ENCODE measurements at regions not wholly inside any gene's neighbourhood (a gene's known extent, or its start where the extent isn't known, plus 50 kb on each side); places are given as distances from the start of the nearest gene placed in this dataset.

DNA sequence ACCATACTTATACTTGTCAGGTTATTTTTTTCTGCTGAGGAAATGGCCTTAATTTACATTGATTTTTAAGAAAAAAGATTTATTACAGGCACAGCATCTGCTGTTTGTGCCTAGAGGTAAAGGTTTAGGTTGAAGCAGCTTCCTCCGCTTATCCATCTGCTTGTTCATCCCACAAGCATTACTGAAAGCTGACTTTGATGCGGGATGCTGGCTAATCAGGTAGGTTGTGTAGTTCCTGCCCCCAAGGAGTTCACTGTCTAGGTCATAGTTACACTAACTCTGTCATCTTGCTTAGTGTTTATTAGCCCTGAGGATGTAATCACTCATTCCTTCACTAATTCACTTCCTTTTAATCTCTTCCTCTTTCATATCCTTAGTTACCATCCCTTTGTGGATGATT lies 377.7 kb upstream of the KAZN start:
- H3K36me3 Mint-ChIP-seq (ENCODE audit: unreplicated experiment): peaks cover 5% of the 10 kb centered on the region
- no peak for DNase-seq
- H3K9me3 Mint-ChIP-seq (ENCODE audit: unreplicated experiment): peaks cover 4% of the 10 kb centered on the region
- no peak overlapping the region for H3K27ac Mint-ChIP-seq (ENCODE audit: unreplicated experiment)
- no peaks in the 10 kb centered on the region for H3K4me1 Mint-ChIP-seq (ENCODE audit: low read depth, unreplicated experiment)
- TF ChIP-seq, protein P1, sequence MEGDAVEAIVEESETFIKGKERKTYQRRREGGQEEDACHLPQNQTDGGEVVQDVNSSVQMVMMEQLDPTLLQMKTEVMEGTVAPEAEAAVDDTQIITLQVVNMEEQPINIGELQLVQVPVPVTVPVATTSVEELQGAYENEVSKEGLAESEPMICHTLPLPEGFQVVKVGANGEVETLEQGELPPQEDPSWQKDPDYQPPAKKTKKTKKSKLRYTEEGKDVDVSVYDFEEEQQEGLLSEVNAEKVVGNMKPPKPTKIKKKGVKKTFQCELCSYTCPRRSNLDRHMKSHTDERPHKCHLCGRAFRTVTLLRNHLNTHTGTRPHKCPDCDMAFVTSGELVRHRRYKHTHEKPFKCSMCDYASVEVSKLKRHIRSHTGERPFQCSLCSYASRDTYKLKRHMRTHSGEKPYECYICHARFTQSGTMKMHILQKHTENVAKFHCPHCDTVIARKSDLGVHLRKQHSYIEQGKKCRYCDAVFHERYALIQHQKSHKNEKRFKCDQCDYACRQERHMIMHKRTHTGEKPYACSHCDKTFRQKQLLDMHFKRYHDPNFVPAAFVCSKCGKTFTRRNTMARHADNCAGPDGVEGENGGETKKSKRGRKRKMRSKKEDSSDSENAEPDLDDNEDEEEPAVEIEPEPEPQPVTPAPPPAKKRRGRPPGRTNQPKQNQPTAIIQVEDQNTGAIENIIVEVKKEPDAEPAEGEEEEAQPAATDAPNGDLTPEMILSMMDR (IDR thresholded peaks at IDR 0.05; ENCODE audit: partially characterized antibody, unreplicated experiment): no peak
- no peaks in the 10 kb centered on the region for H3K27me3 Mint-ChIP-seq (ENCODE audit: unreplicated experiment)
- no peak overlapping the region for H3K4me3 Mint-ChIP-seq (ENCODE audit: unreplicated experiment)

DNA sequence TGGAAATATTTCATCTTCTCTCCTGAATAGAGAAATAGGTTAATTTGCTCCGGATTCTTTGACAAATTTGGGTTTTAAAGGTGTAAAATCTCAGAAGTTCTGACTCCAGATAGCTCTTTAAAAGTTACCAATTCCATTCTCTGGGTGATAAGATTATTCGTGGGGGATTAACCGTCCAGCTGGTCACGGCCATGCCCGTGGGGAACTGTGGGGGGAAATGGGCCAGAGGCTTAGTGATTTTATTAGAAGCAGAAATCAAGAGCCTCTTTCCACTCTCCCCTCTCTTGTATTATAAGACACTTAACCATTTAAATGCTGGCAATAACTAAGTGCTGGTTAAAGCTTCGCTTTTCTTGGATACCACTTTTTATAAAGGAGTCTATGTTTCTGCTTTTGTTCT lies 376.4 kb upstream of the KAZN start:
- Mint-ChIP-seq H3K4me3 (ENCODE audit: unreplicated experiment) (no peak overlapping the region), H3K9me3 (ENCODE audit: unreplicated experiment) (peaks cover 4% of the 10 kb centered on the region), H3K36me3 (ENCODE audit: unreplicated experiment) (no peaks in the 10 kb centered on the region), H3K27ac (ENCODE audit: unreplicated experiment) (no peak overlapping the region), H3K4me1 (ENCODE audit: low read depth, unreplicated experiment) (no peaks in the 10 kb centered on the region), H3K27me3 (ENCODE audit: unreplicated experiment) (no peaks in the 10 kb centered on the region)
- TF ChIP-seq, protein P1 (IDR thresholded peaks at IDR 0.05; ENCODE audit: partially characterized antibody, unreplicated experiment): no peak
- no peak for DNase-seq

DNA sequence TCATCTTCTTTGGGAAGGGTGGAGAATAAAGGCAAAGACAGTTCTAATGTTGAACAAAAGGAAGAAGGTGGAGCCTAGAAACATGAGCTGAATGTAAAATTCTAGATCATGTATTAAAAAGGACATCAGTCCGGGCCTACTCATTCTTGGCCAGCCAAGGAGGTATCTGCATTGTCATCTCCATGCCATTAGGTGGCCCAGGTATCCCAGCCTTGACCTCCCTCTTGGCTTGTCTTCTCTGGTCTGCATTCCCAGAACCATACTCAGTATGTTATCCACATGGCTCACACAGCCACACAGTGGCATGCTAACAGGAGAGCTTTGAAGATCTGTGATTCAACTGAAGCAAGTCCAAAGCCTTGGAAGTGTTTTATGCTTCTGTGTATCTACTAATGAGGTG lies 369.8 kb upstream of the KAZN start:
- no peak overlapping the region for H3K27ac Mint-ChIP-seq (ENCODE audit: unreplicated experiment)
- H3K4me1 Mint-ChIP-seq (ENCODE audit: low read depth, unreplicated experiment): no peaks in the 10 kb centered on the region
- H3K4me3 Mint-ChIP-seq (ENCODE audit: unreplicated experiment): no peak overlapping the region
- DNase-seq: no peak
- no peaks in the 10 kb centered on the region for H3K36me3 Mint-ChIP-seq (ENCODE audit: unreplicated experiment)
- H3K9me3 Mint-ChIP-seq (ENCODE audit: unreplicated experiment): no peaks in the 10 kb centered on the region
- no peaks in the 10 kb centered on the region for H3K27me3 Mint-ChIP-seq (ENCODE audit: unreplicated experiment)
- TF ChIP-seq, protein P1 (IDR thresholded peaks at IDR 0.05; ENCODE audit: partially characterized antibody, unreplicated experiment): no peak

DNA sequence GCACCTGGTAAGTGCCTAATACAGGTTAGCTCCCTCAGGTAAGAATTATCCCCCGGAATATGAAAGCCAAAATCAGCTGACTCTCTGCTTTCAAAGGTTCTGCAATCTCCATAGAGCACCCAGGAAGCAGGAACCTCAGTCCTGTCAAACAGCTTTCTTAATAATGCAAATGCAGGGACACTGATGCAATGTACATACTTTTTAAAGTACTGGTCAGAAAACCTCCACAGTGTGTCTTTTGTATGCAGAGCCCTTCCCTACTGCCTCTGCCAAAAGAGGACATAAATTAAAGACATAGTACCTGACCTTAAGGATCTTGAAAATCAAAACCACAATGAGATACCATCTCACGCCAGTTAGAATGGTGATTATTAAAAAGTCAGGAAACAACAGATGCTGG lies 365.0 kb upstream of the KAZN start:
- Mint-ChIP-seq H3K4me1 (ENCODE audit: low read depth, unreplicated experiment) (peaks cover 5% of the 10 kb centered on the region), H3K27ac (ENCODE audit: unreplicated experiment) (no peak overlapping the region), H3K36me3 (ENCODE audit: unreplicated experiment) (no peaks in the 10 kb centered on the region), H3K27me3 (ENCODE audit: unreplicated experiment) (no peaks in the 10 kb centered on the region), H3K9me3 (ENCODE audit: unreplicated experiment) (no peaks in the 10 kb centered on the region), H3K4me3 (ENCODE audit: unreplicated experiment) (no peak overlapping the region)
- DNase-seq: no peak
- TF ChIP-seq, protein P1 (IDR thresholded peaks at IDR 0.05; ENCODE audit: partially characterized antibody, unreplicated experiment): no peak

DNA sequence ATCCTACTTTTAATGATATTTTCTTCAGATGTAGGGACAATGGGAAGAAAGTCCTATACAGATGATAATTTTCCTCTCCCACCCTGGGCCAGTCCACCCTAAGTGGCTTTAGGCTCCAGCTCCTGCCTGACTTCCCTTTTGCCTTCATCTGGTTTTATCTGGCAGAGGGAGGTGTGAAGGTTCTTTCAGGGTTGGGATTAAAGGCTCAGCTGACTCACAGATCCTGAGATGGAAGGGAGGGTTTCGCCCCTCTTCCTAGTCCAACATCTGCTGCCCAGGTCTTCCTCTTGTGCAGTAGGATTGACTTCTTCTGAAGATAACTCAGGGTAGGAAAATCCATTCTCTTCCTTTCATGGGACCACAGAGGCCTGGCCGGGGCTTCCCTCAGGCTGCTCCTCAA lies 362.4 kb upstream of the KAZN start:
- no peaks in the 10 kb centered on the region for H3K9me3 Mint-ChIP-seq (ENCODE audit: unreplicated experiment)
- H3K27me3 Mint-ChIP-seq (ENCODE audit: unreplicated experiment): no peaks in the 10 kb centered on the region
- DNase-seq: no peak
- TF ChIP-seq, protein P1 (IDR thresholded peaks at IDR 0.05; ENCODE audit: partially characterized antibody, unreplicated experiment): no peak
- H3K4me3 Mint-ChIP-seq (ENCODE audit: unreplicated experiment): no peak overlapping the region
- peaks cover 7% of the 10 kb centered on the region for H3K4me1 Mint-ChIP-seq (ENCODE audit: low read depth, unreplicated experiment)
- H3K36me3 Mint-ChIP-seq (ENCODE audit: unreplicated experiment): no peaks in the 10 kb centered on the region
- H3K27ac Mint-ChIP-seq (ENCODE audit: unreplicated experiment): no peak overlapping the region

All from glutamatergic neuron (in vitro differentiated cells).